ENCODE measurements at regions not wholly inside any gene's neighbourhood (a gene's known extent, or its start where the extent isn't known, plus 50 kb on each side); places are given as distances from the start of the nearest gene placed in this dataset.

- TF ChIP-seq CTCF (conservative IDR thresholded peaks at IDR 0.05; ENCODE audit: low read depth, low read length) (no peak), POLR2A (IDR thresholded peaks at IDR 0.05; ENCODE audit: low read depth, low read length) (no peak), MAZ (IDR thresholded peaks at IDR 0.05; ENCODE audit: borderline replicate concordance, low read depth, low read length) (no peak), CHD1 (IDR thresholded peaks at IDR 0.05; ENCODE audit: low read depth, low read length) (no peak), MAFK (IDR thresholded peaks at IDR 0.05; ENCODE audit: low read depth, low read length) (no peak), FOS (IDR thresholded peaks at IDR 0.05; ENCODE audit: low read depth, low read length) (no peak)
- TF ChIP-seq, protein P1, sequence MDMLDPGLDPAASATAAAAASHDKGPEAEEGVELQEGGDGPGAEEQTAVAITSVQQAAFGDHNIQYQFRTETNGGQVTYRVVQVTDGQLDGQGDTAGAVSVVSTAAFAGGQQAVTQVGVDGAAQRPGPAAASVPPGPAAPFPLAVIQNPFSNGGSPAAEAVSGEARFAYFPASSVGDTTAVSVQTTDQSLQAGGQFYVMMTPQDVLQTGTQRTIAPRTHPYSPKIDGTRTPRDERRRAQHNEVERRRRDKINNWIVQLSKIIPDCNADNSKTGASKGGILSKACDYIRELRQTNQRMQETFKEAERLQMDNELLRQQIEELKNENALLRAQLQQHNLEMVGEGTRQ (IDR thresholded peaks at IDR 0.05; ENCODE audit: low read depth, low read length) = no peak
These were observed 114.9 kb downstream of the RFC3 start for GRCh38 chr13:33932769-33933406.

All from IMR-90 (cell line).